H1 (cell line): ENCODE measurements at regions not wholly inside any gene's neighbourhood (a gene's known extent, or its start where the extent isn't known, plus 50 kb on each side); places are given as distances from the start of the nearest gene placed in this dataset.

Experiments used
- CTCF ChIA-PET: fragments of 300-600 bp; sonication (Branson Sonifier 250); formaldehyde crosslinking; loops from one replicate; lab custom pipeline; 2021; ENCODE audit not compliant: partially characterized antibody; lab: Charles Lee
- POLR2A ChIA-PET: fragments of 300-600 bp; sonication (Branson Sonifier 250); formaldehyde crosslinking; loops from one replicate; lab custom pipeline; 2021; ENCODE audit warnings: inconsistent platforms; ENCODE audit not compliant: partially characterized antibody; lab: Charles Lee
- DNase-seq, 2 experiments: peaks; one replicate each; pipeline versions ENCODE4 v3.0.0 to v3.0.0-alpha.2; 2010 to 2022; ENCODE audit warnings: low spot score in 2 of 2, low read depth in 1 of 2, mixed read lengths in 1 of 2
- FAIRE-seq: peaks from 2 replicates; lab custom pipeline; 2011; peaks lifted over from hg19 to GRCh38; lab: Jason Lieb, UNC
- H2AFZ ChIP-seq: 2 replicates; pipeline ENCODE4 v1.8.1; 2012; ENCODE audit warnings: low read length, inconsistent platforms
- H2AK5ac ChIP-seq: 2 replicates; pipeline ENCODE4 v1.6.1; 2013; ENCODE audit warnings: low read depth, low read length
- H2BK120ac ChIP-seq: replicated peaks from 2 replicates; pipeline ENCODE3; 2013; ENCODE audit warnings: low read depth, low read length, inconsistent platforms
- H2BK12ac ChIP-seq: 2 replicates; pipeline ENCODE4 v1.6.1; 2013; ENCODE audit warnings: low read depth, low read length
- H2BK15ac ChIP-seq: 2 replicates; pipeline ENCODE4 v1.6.1; 2013; ENCODE audit warnings: low read length
- H2BK20ac ChIP-seq: 2 replicates; pipeline ENCODE4 v1.6.1; 2013; ENCODE audit warnings: low read length
- H2BK5ac ChIP-seq: 2 replicates; pipeline ENCODE4 v1.6.1; 2013; ENCODE audit warnings: low read depth, low read length
- H3K14ac ChIP-seq: 2 replicates; pipeline ENCODE4 v1.6.1; 2013; ENCODE audit warnings: inconsistent platforms; ENCODE audit not compliant: insufficient read length
- H3K18ac ChIP-seq: 2 replicates; pipeline ENCODE4 v1.6.1; 2013; ENCODE audit warnings: low read length; ENCODE audit errors: extremely low read depth
- H3K23ac ChIP-seq: 2 replicates; pipeline ENCODE4 v1.6.1; 2013; ENCODE audit warnings: inconsistent platforms; ENCODE audit not compliant: insufficient read length
- H3K23me2 ChIP-seq: 2 replicates; pipeline ENCODE4 v1.6.1; 2013; ENCODE audit warnings: low read depth, low read length
- H3K27ac ChIP-seq: 2 replicates; pipeline ENCODE4 v1.6.1; 2011; ENCODE audit warnings: low read depth, low read length, inconsistent platforms
- H3K27me3 ChIP-seq, 4 experiments: replicated peaks in 1 of 4; 1 replicate in 1 of 4; 2 replicates in 3 of 4; pipeline versions ENCODE4 v1.6.1 to v1.8.1; 2011 to 2013; ENCODE audit warnings: low read length in 3 of 4, mild to moderate bottlenecking in 3 of 4, inconsistent platforms in 2 of 4, mixed read lengths in 2 of 4, moderate library complexity in 1 of 4; ENCODE audit not compliant: control insufficient read depth in 3 of 4, insufficient read depth in 3 of 4; ENCODE audit errors: extremely low read depth in 1 of 4
- H3K36me3 ChIP-seq, 4 experiments: 2 replicates each; pipeline versions ENCODE4 v1.6.1 to v1.8.1; 2011 to 2013; ENCODE audit warnings: mild to moderate bottlenecking in 4 of 4, low read length in 3 of 4, moderate library complexity in 2 of 4, control low read depth in 1 of 4, inconsistent platforms in 1 of 4; ENCODE audit not compliant: insufficient read depth in 4 of 4, control insufficient read depth in 2 of 4
- H3K4ac ChIP-seq: replicated peaks from 2 replicates; pipeline ENCODE3; 2013; ENCODE audit warnings: low read length, low read depth, mixed read lengths, inconsistent platforms; ENCODE audit not compliant: insufficient read length
- H3K4me1 ChIP-seq, 4 experiments: replicated peaks in 1 of 4; 1 replicate in 1 of 4; 2 replicates in 3 of 4; pipeline versions ENCODE4 v1.6.1 to v1.8.1; 2011 to 2013; ENCODE audit warnings: low read length in 3 of 4, inconsistent platforms in 2 of 4, mixed read lengths in 1 of 4; ENCODE audit not compliant: insufficient read depth in 4 of 4, control insufficient read depth in 3 of 4
- H3K4me2 ChIP-seq, 2 experiments: 2 replicates each; pipeline versions ENCODE4 v1.6.1 to v1.8.1; 2011 to 2013; ENCODE audit warnings: low read depth in 2 of 2, low read length in 2 of 2, control low read depth in 1 of 2, inconsistent platforms in 1 of 2, mild to moderate bottlenecking in 1 of 2; ENCODE audit not compliant: insufficient read depth in 1 of 2
- H3K4me3 ChIP-seq, 4 experiments: fragments of 200-600, 300-600 bp in 1 of 4; sonication (generic), shearing (Covaris generic), sonication (Bioruptor Twin) in 1 of 4; 2 replicates each; pipeline versions ENCODE4 v1.5.1 to v1.8.1; 2011 to 2016; ENCODE audit warnings: low read length in 4 of 4, low read depth in 3 of 4, control low read depth in 2 of 4, inconsistent platforms in 2 of 4, mild to moderate bottlenecking in 2 of 4, mixed read lengths in 1 of 4, moderate library complexity in 1 of 4; ENCODE audit not compliant: insufficient read depth in 2 of 4; ENCODE audit errors: extremely low read depth in 1 of 4
- H3K56ac ChIP-seq: replicated peaks from 2 replicates; pipeline ENCODE3; 2013; ENCODE audit warnings: low read depth, mild to moderate bottlenecking, mixed read lengths, low read length, inconsistent platforms; ENCODE audit not compliant: insufficient read length
- H3K79me1 ChIP-seq: 2 replicates; pipeline ENCODE4 v1.6.1; 2013; ENCODE audit warnings: low read depth, low read length, control low read depth
- H3K79me2 ChIP-seq, 2 experiments: 2 replicates each; pipeline versions ENCODE4 v1.6.1 to v1.8.1; 2012 to 2013; ENCODE audit warnings: low read length in 2 of 2, mild to moderate bottlenecking in 2 of 2, inconsistent platforms in 1 of 2; ENCODE audit not compliant: insufficient read depth in 2 of 2, control insufficient read depth in 1 of 2
- H3K9ac ChIP-seq, 4 experiments: replicated peaks in 1 of 4; 1 replicate in 1 of 4; 2 replicates in 3 of 4; pipeline versions ENCODE4 v1.6.1 to v1.8.1; 2011 to 2013; ENCODE audit warnings: low read depth in 3 of 4, low read length in 3 of 4, control low read depth in 2 of 4, mild to moderate bottlenecking in 2 of 4, moderate library complexity in 2 of 4, inconsistent platforms in 1 of 4; ENCODE audit errors: extremely low read depth in 1 of 4
- H3K9me3 ChIP-seq, 2 experiments: 2 replicates each; pipeline versions ENCODE4 v1.6.1 to v1.8.1; 2012 to 2013; ENCODE audit warnings: mild to moderate bottlenecking in 2 of 2, moderate library complexity in 2 of 2, control low read depth in 1 of 2, inconsistent platforms in 1 of 2, low read depth in 1 of 2, low read length in 1 of 2, mixed read lengths in 1 of 2; ENCODE audit not compliant: insufficient read depth in 2 of 2
- H4K20me1 ChIP-seq, 2 experiments: replicated peaks in 1 of 2; 2 replicates each; pipeline versions ENCODE3 to v1.8.1; 2011 to 2013; ENCODE audit warnings: inconsistent platforms in 2 of 2, low read length in 2 of 2, mild to moderate bottlenecking in 1 of 2; ENCODE audit not compliant: insufficient read depth in 2 of 2, control insufficient read depth in 1 of 2
- H4K5ac ChIP-seq: 2 replicates; pipeline ENCODE4 v1.6.1; 2013; ENCODE audit warnings: low read length, low read depth, mixed read lengths, inconsistent platforms; ENCODE audit not compliant: insufficient read length
- H4K8ac ChIP-seq: 2 replicates; pipeline ENCODE4 v1.8.0; 2013; ENCODE audit warnings: mild to moderate bottlenecking, moderate library complexity, low read length, inconsistent platforms; ENCODE audit not compliant: insufficient read depth; ENCODE audit errors: extremely low read depth
- H4K91ac ChIP-seq: replicated peaks from 2 replicates; pipeline ENCODE3; 2013; ENCODE audit warnings: low read length, mixed read lengths, inconsistent platforms; ENCODE audit not compliant: insufficient read length
- CHD1 ChIP-seq: IDR thresholded peaks from 2 replicates; pipeline ENCODE4 v1.6.1; 2012; ENCODE audit warnings: low read depth, low read length, improper control_type of control experiment
- HDAC6 ChIP-seq: IDR thresholded peaks from one replicate; pipeline ENCODE4 v1.7.1; 2012; ENCODE audit warnings: low read depth, mild to moderate bottlenecking, inconsistent platforms, low read length, moderate library complexity
- SIRT6 ChIP-seq: IDR thresholded peaks from one replicate; pipeline ENCODE4 v1.7.1; 2012; ENCODE audit warnings: low read length, inconsistent platforms
- SP1 ChIP-seq: IDR thresholded peaks from 2 replicates; pipeline ENCODE4 v1.6.1; 2011; ENCODE audit warnings: low read depth, low read length
- WGBS, 2 experiments: shearing (Covaris generic) in 1 of 2; methylation state at CpG; one replicate each; pipeline versions ENCODE4 v1.1.6 to v1.1.7; 2013 to 2015; ENCODE audit warnings: low lambda C conversion rate in 2 of 2, mixed read lengths in 2 of 2, inconsistent platforms in 1 of 2, low coverage in 1 of 2, missing lambda C conversion rate in 1 of 2; ENCODE audit not compliant: insufficient replicate concordance in 2 of 2, insufficient coverage in 1 of 2, insufficient read length in 1 of 2; ENCODE audit errors: extremely low coverage in 1 of 2, missing lambda C conversion rate in 1 of 2; 5-methylcytosine and 5-hydroxymethylcytosine counted together

DNA sequence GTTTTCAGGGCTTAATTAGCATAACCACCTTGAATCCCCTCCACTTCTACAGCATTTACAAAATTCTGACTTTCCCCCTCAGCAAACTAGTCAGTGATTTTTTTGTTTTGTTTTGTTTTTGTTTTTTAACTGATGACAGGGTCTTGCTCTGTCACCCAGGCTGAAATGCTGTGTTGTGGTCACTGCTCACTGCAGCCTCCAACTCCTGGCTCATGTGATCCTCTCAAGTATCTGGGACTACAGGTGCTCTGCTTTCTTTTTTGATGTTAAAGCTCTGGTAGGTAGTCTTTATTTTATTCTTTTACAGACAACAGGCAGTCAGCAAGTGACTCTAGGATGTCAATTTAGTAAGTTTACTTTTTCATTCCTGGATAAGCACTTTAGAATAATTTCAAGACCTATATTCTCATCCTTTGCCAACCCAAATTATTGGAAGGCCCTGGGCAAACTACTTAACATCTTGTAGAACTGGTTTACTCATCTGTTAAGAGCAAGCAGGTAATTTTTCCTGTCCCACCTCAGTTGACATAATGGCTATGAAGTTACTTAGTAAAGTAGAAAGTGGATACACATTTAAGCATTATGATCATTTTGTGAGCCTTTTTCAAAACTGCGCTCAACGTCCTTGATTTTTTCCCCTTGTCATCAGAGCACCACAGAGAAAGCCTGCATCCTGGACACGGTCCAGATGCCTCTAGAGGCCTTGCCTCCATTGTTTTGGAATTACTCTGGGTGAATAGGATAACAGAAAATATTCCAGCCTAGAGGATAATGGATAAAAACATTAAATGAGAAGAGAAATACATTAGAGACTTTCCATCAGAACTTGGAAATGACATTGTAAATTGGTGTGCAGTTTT, 69.9 kb upstream of the NDUFB4 start:
- TF ChIP-seq SIRT6 (no peak), CHD1 (no peak), HDAC6 (no peak), SP1 (no peak)
- H3K18ac ChIP-seq: no peak overlapping the region
- FAIRE-seq: no peak

More for the DNA sequence above, 69.9 kb upstream of the NDUFB4 start:
- Histone ChIP-seq H3K23ac (no peak overlapping the region), H3K36me3 (no peaks in the 10 kb centered on the region), H3K27ac (no peak overlapping the region), H3K9me3 (no peaks in the 10 kb centered on the region), H3K4ac (no peak overlapping the region), H2BK12ac (no peak overlapping the region), H3K4me1 (no peaks in the 10 kb centered on the region), H3K56ac (no peak overlapping the region), H4K20me1 (no peaks in the 10 kb centered on the region), H4K5ac (no peak overlapping the region), H3K79me2 (no peaks in the 10 kb centered on the region), H3K79me1 (no peaks in the 10 kb centered on the region), H4K91ac (no peak overlapping the region), H3K27me3 (no peaks in the 10 kb centered on the region), H3K9ac (no peak overlapping the region), H3K23me2 (no peaks in the 10 kb centered on the region), H2BK20ac (no peak overlapping the region), H3K4me2 (no peak overlapping the region), H2BK15ac (no peak overlapping the region), H2BK5ac (no peak overlapping the region), H2AK5ac (no peak overlapping the region), H4K8ac (no peak overlapping the region), H2BK120ac (no peak overlapping the region), H2AFZ (0 out of 2 replicates have a peak overlapping the region, but pooled peaks have one; percentile 67), H3K14ac (no peak overlapping the region), H3K4me3 (no peak overlapping the region)
- WGBS, 2 experiments: 91% methylated on average over 3 of the region's 3 CpGs; no CpG with 5 or more reads in 1 of the 2 experiments
- ChIA-PET POLR2A (no interaction called here), CTCF (interaction anchor here (1.2 kb wide), 1 partner anchor 21 kb away, joined by 5 read pairs; no protein-coding TSS in a partner anchor)
- DNase-seq: no peak
